GM06990 (cell line): ENCODE measurements at regions not wholly inside any gene's neighbourhood (a gene's known extent, or its start where the extent isn't known, plus 50 kb on each side); places are given as distances from the start of the nearest gene placed in this dataset.

Experiments used
- DNase-seq: peaks from one replicate; pipeline ENCODE4 v3.0.0-alpha.2; 2011; ENCODE audit not compliant: insufficient read length; ENCODE audit errors: extremely low read depth
- H3K27me3 ChIP-seq: replicated peaks from 2 replicates; pipeline ENCODE4 v1.6.0; 2011; ENCODE audit warnings: low read length; ENCODE audit not compliant: control insufficient read depth, insufficient read depth
- H3K36me3 ChIP-seq: 2 replicates; pipeline ENCODE4 v1.5.1; 2011; ENCODE audit warnings: low read length; ENCODE audit not compliant: control insufficient read depth, insufficient read depth
- H3K4me3 ChIP-seq: replicated peaks from 2 replicates; pipeline ENCODE4 v1.5.1; 2011; ENCODE audit warnings: low read depth, mild to moderate bottlenecking, control low read depth, low read length
- CTCF ChIP-seq: IDR thresholded peaks from 2 replicates; pipeline ENCODE4 v1.5.1; 2011; ENCODE audit warnings: low read length, control low read depth, mild to moderate bottlenecking, inconsistent platforms; ENCODE audit not compliant: insufficient read depth, poor library complexity, severe bottlenecking

GRCh38 chr1:147822292-147822691 lies 61.9 kb upstream of the GJA5 start:
- TF ChIP-seq CTCF = no peak
- no peaks in the 10 kb centered on the region for H3K36me3 ChIP-seq
- DNase-seq = no peak
- no peak overlapping the region for H3K4me3 ChIP-seq
- no peaks in the 10 kb centered on the region; the same call in 1 of the 2 replicates for H3K27me3 ChIP-seq

GRCh38 chr1:147824001-147824400 lies 63.6 kb upstream of the GJA5 start:
- Histone ChIP-seq H3K4me3 (no peak overlapping the region), H3K27me3 (no peaks in the 10 kb centered on the region), H3K36me3 (no peaks in the 10 kb centered on the region)
- TF ChIP-seq CTCF = no peak
- no peak for DNase-seq

GRCh38 chr1:147824798-147825197 lies 64.4 kb upstream of the GJA5 start:
- H3K36me3 ChIP-seq = no peaks in the 10 kb centered on the region
- no peaks in the 10 kb centered on the region for H3K27me3 ChIP-seq
- no peak for DNase-seq
- H3K4me3 ChIP-seq = no peak overlapping the region
- no peak for TF ChIP-seq CTCF

DNA sequence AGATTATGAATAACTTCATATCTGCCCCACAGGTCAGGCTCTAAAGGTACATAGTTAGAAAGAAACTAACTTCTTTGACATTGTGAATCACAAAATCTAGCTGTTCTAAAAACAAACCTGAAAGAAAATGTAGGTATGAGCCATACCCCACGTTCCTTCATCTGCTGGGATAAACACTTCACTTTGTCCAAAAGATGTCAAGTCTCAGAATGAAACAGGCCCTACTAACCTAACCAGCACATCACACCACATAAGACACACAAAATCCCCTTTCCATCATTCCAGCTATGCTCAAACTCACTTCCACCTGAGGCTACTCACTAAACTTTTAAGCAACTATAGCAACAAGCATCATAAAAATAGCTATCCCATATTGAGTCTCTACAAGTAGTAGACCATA lies 65.2 kb upstream of the GJA5 start:
- TF ChIP-seq CTCF = no peak

GRCh38 chr1:147826259-147826658 lies 65.9 kb upstream of the GJA5 start:
- H3K27me3 ChIP-seq = no peaks in the 10 kb centered on the region
- no peak for DNase-seq
- no peaks in the 10 kb centered on the region for H3K36me3 ChIP-seq
- TF ChIP-seq CTCF = no peak
- H3K4me3 ChIP-seq = no peak overlapping the region

More for the DNA sequence above, 65.2 kb upstream of the GJA5 start:
- DNase-seq = no peak
- H3K4me3 ChIP-seq = no peak overlapping the region
- H3K36me3 ChIP-seq = no peaks in the 10 kb centered on the region
- no peaks in the 10 kb centered on the region for H3K27me3 ChIP-seq

DNA sequence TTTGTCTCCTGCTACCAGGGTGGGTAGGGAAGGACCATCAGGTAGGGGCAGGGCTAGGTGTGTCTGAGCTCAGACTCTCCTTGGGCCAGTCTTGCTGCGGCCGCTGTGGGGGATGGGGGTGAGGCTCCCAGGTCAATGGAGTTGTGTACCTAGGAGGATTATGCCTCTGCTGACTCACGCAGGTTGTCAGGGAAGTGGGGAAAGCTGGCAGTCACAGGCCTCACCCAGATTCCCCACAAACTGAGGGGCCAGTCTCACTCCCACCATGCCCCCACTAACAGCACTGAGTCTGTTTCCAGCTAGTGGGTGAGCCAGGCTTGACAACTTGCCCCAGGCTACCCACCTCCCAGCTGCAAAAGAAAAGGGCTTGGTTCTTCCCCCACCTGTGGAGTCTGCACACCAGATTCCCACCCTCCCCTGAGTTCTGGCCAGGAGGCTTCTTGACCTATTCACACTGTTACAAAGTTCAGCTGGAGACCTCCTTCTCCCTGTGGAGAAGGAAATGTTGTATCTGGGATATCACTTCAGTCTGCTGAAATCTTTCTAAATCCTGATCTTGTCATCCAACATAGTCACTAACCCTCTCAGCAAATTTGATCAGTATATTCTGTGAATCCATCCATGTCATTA lies 69.2 kb upstream of the GJA8 start:
- Histone ChIP-seq H3K36me3 (no peaks in the 10 kb centered on the region), H3K4me3 (no peak overlapping the region), H3K27me3 (no peaks in the 10 kb centered on the region; the same call in 1 of the 2 replicates)
- no peak for DNase-seq
- TF ChIP-seq CTCF = no peak
